Fibroblast of the aortic adventitia (primary cell): ENCODE measurements at regions not wholly inside any gene's neighbourhood (a gene's known extent, or its start where the extent isn't known, plus 50 kb on each side); places are given as distances from the start of the nearest gene placed in this dataset.
A peak's percentile ranks its signal among the peaks of the same experiment; 100 is the strongest.

Experiments used
- DNase-seq: peaks from one replicate; pipeline ENCODE4 v3.0.0-alpha.2; 2010; ENCODE audit warnings: low read depth
- H3K4me3 ChIP-seq: 2 replicates; pipeline ENCODE4 v1.5.1; 2011; ENCODE audit warnings: low read depth, mild to moderate bottlenecking, control low read depth, low read length, moderate library complexity
- TF ChIP-seq, protein P1 (sequence below): IDR thresholded peaks from 2 replicates; pipeline ENCODE4 v1.5.1; 2011; ENCODE audit warnings: mild to moderate bottlenecking, low read length, control low read depth, inconsistent platforms; ENCODE audit not compliant: insufficient read depth

DNA sequence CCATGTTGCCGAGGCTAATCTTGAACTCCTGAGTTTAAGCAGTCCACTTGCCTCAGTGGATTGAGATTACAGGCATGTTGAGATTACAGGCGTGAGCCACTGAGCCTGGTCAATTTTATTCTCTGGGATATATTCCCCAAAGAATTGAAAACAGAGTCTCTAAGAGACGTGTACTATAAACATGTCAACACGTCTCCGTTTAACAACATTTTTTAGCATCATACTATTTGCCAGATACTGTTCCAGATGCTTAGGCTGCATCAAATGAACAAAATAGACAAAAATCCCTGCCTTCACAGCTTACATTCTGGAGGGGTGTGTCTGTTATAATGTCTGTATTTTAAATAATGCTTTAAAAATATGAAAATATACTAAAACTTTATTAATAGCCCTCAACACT lies 54.1 kb upstream of the PRKG1 start:
- no peak for DNase-seq
- TF ChIP-seq, protein P1, sequence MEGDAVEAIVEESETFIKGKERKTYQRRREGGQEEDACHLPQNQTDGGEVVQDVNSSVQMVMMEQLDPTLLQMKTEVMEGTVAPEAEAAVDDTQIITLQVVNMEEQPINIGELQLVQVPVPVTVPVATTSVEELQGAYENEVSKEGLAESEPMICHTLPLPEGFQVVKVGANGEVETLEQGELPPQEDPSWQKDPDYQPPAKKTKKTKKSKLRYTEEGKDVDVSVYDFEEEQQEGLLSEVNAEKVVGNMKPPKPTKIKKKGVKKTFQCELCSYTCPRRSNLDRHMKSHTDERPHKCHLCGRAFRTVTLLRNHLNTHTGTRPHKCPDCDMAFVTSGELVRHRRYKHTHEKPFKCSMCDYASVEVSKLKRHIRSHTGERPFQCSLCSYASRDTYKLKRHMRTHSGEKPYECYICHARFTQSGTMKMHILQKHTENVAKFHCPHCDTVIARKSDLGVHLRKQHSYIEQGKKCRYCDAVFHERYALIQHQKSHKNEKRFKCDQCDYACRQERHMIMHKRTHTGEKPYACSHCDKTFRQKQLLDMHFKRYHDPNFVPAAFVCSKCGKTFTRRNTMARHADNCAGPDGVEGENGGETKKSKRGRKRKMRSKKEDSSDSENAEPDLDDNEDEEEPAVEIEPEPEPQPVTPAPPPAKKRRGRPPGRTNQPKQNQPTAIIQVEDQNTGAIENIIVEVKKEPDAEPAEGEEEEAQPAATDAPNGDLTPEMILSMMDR: no peak
- H3K4me3 ChIP-seq: no peak overlapping the region

DNA sequence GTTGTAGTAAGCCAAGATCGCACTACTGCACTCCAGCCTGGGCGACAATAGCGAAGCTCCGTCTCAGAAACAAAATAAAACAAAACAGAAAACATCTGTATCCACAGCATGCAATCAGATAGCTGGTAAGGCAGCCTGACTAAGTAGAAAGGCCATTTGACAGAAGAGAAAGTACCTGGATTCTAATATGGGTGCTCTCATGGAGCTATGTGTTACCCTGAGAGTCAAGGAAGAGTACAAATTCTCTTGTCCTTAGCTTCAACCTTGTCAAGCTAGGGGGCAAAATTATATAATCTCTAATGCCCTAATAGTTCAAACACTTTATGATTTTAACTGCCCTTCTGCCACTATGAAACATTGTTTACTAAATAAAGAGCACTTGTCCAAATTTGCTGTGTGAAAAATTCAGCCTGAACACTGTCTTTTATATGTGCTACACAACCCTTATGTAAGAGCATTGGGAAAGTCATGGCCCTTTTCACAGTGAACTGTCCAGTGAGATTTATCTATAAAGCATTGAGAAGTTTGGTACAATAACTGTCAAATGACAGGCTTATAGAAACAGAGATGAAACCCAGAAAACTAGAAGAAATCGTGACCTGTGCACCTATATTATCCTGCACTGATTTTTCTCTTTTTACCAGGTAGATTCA lies 51.2 kb upstream of the PRKG1 start:
- DNase-seq: no peak
- no peak overlapping the region for H3K4me3 ChIP-seq
- TF ChIP-seq, protein P1: no peak

DNA sequence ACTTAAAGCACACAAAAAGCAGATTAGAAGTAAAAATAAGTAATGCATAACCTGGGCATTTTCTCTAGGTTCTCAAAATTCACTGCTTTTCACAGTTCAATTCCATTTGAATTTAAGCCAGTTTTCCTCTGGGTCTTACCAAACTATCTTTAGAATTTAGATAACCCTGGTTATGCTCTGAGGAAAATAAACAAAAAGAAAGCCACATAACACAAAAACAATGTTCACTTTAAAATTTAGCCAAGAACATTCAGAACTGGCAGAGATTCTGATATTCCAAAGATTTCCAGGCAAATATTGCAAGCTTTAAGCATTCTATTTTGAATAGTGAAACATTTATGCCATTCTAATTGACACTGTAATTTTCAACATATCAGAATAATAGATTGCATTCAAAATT lies 50.7 kb upstream of the PRKG1 start:
- H3K4me3 ChIP-seq: no peak overlapping the region
- TF ChIP-seq, protein P1: no peak
- DNase-seq: peak; percentile 52
